Left lung (tissue), 4 donors: ENCODE measurements at regions not wholly inside any gene's neighbourhood (a gene's known extent, or its start where the extent isn't known, plus 50 kb on each side); places are given as distances from the start of the nearest gene placed in this dataset.
"Not testable (repeated sequence)": the region's sequence is repeated elsewhere in the genome, so short reads cannot be mapped to it uniquely, and the experiment has no call there.

Experiments used
- ATAC-seq: fragments of 200-7000 bp; cut with Tn5 transposase; one replicate; pipeline ENCODE4 v1.9.1; 2020; ENCODE audit warnings: moderate library complexity
- DNase-seq, 4 donors: peaks; one replicate each; pipeline ENCODE4 v3.0.0-alpha.2; 2013 to 2020
- H3K27ac ChIP-seq, 2 donors: fragments of 200-600 bp; sonication (generic) in 1 of 2; one replicate each; pipeline versions ENCODE4 v1.5.0 to v1.8.0; 2020 to 2021
- H3K27me3 ChIP-seq, 2 donors: fragments of 200-600 bp; sonication (generic) in 1 of 2; one replicate each; pipeline versions ENCODE4 v1.5.0 to v1.8.0; 2020 to 2021
- H3K36me3 ChIP-seq, 2 donors: fragments of 200-600 bp; sonication (generic) in 1 of 2; one replicate each; pipeline versions ENCODE4 v1.5.0 to v1.8.0; 2020 to 2021
- H3K4me1 ChIP-seq, 2 donors: fragments of 200-600 bp; one replicate each; pipeline ENCODE4 v1.8.0; 2021
- H3K4me3 ChIP-seq, 2 donors: fragments of 200-600 bp; sonication (generic) in 1 of 2; one replicate each; pipeline versions ENCODE4 v1.5.0 to v1.8.0; 2020 to 2021; ENCODE audit warnings: mild to moderate bottlenecking in 1 of 2
- H3K9me3 ChIP-seq, 2 donors: fragments of 200-600 bp; sonication (generic) in 1 of 2; one replicate each; pipeline versions ENCODE4 v1.5.0 to v1.8.0; 2020 to 2021
- intact Hi-C, 2 donors: fragments of 100-400 bp; cut with DNase I; formaldehyde crosslinking; loops; one replicate each; pipeline versions ENCODE4 v1.11.2 to v1.14.2; 2022
- TF ChIP-seq, protein P1 (sequence below), 2 donors: fragments of 200-600 bp; sonication (generic) in 1 of 2; IDR thresholded peaks; one replicate each; pipeline versions ENCODE4 v1.5.0 to v1.8.0; 2021; ENCODE audit warnings: antibody characterized with exemption in 2 of 2
- donor health status: DM: no; HTN: yes; CAD: no.
- donor health status: DM: no; HTN: no; CAD: no.

DNA sequence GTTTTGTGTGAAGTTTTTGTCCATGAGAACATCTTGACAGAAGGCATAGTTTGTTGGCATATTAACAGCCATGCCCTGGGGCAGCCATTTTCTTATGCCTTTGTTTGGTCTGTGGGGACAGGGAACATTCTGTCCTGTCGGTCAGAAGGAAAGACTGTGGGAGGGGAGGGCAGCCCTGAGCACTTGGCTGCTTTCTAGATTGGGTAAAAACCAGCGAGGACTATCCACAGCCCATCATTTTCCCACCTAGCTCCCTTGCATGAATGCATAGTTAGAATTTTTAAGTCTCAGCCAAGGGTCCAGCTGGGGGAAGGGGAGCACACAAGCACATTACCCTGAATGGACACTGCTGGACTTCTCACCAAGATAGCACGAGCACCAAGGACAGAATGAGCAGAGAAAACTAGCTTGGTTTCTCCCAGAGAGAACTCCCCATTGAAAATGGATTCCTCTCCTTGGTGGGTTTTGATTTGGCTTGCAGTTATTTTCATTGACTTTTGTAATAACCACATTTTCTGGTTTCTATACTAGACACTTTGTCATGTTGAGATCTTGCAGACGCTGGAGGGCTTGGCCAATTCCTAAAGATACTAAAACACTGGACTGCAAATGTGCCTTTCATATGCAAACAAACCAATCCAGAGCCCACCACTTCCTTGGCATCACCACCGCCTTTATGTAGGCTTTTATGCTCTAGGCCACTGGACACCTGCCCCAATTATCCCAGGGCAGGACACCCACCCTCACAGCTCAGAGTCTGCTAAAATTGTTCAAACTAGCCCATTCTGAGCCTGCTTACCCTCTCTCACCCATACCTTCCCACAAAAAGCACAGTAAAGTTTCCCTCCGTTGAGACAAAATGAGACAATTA, 129.9 kb downstream of the BOD1 start:
- Histone ChIP-seq H3K27me3 (peaks cover 0 to 6% of the 10 kb centered on the region in 2 donors), H3K4me3 (no peak overlapping the region), H3K36me3 (no peaks in the 10 kb centered on the region), H3K4me1 (no peaks in the 10 kb centered on the region), H3K27ac (no peak overlapping the region), H3K9me3 (no peaks in the 10 kb centered on the region)
- intact Hi-C loops = no loop called here
- TF ChIP-seq, protein P1, sequence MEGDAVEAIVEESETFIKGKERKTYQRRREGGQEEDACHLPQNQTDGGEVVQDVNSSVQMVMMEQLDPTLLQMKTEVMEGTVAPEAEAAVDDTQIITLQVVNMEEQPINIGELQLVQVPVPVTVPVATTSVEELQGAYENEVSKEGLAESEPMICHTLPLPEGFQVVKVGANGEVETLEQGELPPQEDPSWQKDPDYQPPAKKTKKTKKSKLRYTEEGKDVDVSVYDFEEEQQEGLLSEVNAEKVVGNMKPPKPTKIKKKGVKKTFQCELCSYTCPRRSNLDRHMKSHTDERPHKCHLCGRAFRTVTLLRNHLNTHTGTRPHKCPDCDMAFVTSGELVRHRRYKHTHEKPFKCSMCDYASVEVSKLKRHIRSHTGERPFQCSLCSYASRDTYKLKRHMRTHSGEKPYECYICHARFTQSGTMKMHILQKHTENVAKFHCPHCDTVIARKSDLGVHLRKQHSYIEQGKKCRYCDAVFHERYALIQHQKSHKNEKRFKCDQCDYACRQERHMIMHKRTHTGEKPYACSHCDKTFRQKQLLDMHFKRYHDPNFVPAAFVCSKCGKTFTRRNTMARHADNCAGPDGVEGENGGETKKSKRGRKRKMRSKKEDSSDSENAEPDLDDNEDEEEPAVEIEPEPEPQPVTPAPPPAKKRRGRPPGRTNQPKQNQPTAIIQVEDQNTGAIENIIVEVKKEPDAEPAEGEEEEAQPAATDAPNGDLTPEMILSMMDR (IDR thresholded peaks at IDR 0.05) = no peak
- DNase-seq (no peak), ATAC-seq (no peak)

DNA sequence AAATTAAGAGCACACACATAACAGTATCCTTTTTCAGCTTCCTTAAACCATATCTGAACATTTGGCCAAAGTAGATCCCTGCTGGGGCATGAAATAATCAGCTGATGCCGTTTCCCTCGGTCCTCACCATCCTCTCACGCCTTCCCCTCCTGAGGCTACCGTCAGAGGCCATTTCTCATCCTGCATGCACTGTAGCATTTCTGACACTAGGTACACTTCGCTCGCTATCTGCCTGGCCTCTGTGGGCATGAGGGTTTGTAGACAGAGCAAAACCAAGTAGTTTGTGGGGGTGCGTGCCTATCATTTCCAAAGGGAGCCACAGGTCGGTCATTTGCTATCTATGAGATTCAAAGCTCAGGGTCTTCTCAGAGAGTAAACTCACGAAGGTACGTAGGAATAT, 131.9 kb downstream of the BOD1 start:
- Histone ChIP-seq H3K36me3 (no peaks in the 10 kb centered on the region), H3K4me1 (no peaks in the 10 kb centered on the region), H3K27ac (no peak overlapping the region), H3K9me3 (no peaks in the 10 kb centered on the region), H3K27me3 (peaks cover 0 to 3% of the 10 kb centered on the region in 2 donors), H3K4me3 (no peak overlapping the region)
- intact Hi-C loops = no loop called here
- DNase-seq (no peak), ATAC-seq (no peak)
- TF ChIP-seq, protein P1 (IDR thresholded peaks at IDR 0.05) = no peak

DNA sequence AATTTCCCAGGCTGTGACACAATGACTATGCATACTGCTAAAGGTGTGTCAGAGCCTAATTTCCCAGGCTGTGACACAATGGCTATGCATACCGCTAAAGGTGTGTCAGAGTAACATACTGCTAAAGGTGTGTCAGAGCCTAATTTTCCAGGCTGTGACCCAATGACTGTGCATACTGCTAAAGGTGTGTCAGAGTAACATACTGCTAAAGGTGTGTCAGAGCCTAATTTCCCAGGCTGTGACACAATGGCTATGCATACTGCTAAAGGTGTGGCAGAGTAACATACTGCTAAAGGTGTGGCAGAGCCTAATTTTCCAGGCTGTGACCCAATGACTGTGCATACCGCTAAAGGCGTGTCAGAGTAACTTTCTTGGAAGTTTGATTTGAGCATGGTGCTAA, 132.9 kb downstream of the BOD1 start:
- H3K4me1 ChIP-seq, intact Hi-C loops, H3K36me3 ChIP-seq, ATAC-seq, DNase-seq, H3K27me3 ChIP-seq, H3K9me3 ChIP-seq, H3K27ac ChIP-seq, H3K4me3 ChIP-seq: not testable (repeated sequence)

DNA sequence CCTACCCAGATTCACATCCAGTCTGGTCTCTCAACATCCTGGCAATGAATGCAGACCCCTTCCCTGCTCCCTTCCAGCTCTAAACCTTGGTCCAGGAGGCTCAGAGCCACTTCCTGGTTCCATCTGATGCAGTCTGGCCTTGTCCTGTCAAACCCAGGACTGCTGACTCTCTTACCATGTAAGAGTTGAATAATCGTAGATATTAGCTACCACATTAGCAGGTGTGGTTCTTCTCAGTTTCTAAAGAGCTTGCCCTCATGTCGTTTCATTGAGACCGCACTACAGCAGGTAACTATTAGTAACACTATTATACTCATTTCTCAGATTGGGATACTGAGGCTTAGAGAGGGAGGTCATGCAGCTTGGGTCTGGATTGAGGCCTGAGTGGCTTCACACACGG, 133.3 kb downstream of the BOD1 start:
- Histone ChIP-seq H3K36me3 (no peaks in the 10 kb centered on the region), H3K4me3 (no peak overlapping the region), H3K4me1 (no peaks in the 10 kb centered on the region), H3K27ac (no peak overlapping the region), H3K9me3 (no peaks in the 10 kb centered on the region), H3K27me3 (peaks cover 0 to 13% of the 10 kb centered on the region in 2 donors)
- no peak for DNase-seq
- intact Hi-C loops = no loop called here
- TF ChIP-seq, protein P1 (IDR thresholded peaks at IDR 0.05) = no peak
- ATAC-seq = no peak

DNA sequence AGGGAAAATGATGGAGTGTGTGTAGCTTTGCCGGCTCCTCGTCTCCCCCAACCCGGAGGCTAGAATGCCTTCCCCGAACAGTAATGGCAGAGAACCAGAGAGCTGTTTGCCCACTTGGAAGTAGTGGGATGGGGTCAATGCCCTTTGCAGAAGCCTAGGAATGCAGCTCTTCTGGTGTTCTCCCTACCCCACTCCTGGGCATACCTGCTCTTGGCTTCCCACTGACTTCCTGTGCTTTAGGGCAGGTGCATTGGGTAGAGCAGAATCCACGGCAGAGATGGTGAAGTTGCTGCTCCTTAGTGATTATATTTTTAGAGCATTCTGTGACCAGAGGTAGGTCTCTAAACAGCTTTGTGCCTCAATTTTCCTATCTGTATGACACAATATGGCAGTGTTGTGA, 134.6 kb downstream of the BOD1 start:
- TF ChIP-seq, protein P1 (IDR thresholded peaks at IDR 0.05) = no peak
- no peaks in the 10 kb centered on the region for H3K4me1 ChIP-seq
- ATAC-seq = no peak
- DNase-seq = no peak
- H3K36me3 ChIP-seq = no peaks in the 10 kb centered on the region
- no peak overlapping the region for H3K27ac ChIP-seq
- H3K9me3 ChIP-seq = no peaks in the 10 kb centered on the region
- H3K4me3 ChIP-seq = no peak overlapping the region
- intact Hi-C loops = no loop called here
- H3K27me3 ChIP-seq = peaks cover 0 to 17% of the 10 kb centered on the region in 2 donors

DNA sequence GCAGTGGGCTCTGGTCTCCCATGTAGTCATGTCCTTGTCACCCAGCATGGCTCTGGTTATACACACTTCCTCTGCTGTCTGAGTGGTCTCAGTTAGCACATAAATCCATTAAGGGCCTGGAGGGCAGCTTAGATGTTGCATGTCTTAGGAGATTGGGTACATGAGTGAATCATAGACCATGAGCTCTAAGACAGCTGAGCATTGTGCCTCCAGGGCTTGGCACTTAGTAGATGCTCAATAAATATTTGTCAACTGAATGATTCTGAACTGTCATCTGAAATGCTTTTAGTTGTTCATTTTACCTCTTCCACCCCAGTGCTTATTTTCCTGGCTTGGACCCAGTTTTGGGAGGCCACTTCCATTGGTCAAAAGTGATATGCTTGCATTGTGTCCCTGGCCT, 135.6 kb downstream of the BOD1 start:
- no peak overlapping the region for H3K27ac ChIP-seq
- no peak overlapping the region for H3K4me3 ChIP-seq
- DNase-seq (no peak), ATAC-seq (no peak)
- intact Hi-C loops = no loop called here
- H3K4me1 ChIP-seq = no peaks in the 10 kb centered on the region
- TF ChIP-seq, protein P1 (IDR thresholded peaks at IDR 0.05) = no peak
- peaks cover 0 to 17% of the 10 kb centered on the region in 2 donors for H3K27me3 ChIP-seq
- no peaks in the 10 kb centered on the region for H3K9me3 ChIP-seq
- H3K36me3 ChIP-seq = no peaks in the 10 kb centered on the region
